ENCODE measurements at regions not wholly inside any gene's neighbourhood (a gene's known extent, or its start where the extent isn't known, plus 50 kb on each side); places are given as distances from the start of the nearest gene placed in this dataset.

DNA sequence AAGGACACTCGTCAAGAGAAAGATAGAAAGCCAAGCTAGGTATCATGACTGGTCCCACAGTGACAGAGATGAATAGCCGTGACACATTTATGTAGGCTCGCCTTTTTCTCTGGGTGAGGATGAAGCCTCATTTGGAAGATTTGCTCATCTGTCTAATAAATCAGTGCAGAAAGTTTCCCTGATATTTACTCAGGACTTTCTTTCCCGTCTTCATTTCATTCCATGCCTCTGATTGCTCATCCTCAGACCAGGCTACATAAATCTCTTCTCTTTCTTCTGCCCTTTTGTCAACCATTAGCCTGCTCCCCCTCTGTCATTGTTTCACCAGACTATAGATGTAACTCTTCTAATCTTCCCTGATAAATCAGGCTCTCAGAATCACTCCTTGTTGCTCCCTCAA lies 361.8 kb upstream of the MEIS1 start:
- no peak overlapping the region for H3K4me2 ChIP-seq
- no peak overlapping the region for H3K9ac ChIP-seq
- no peak for TF ChIP-seq CHD2 (IDR thresholded peaks at IDR 0.05; ENCODE audit: low read length, partially characterized antibody)
- no peak for TF ChIP-seq GABPA (IDR thresholded peaks at IDR 0.05; ENCODE audit: low read depth)
- no peak for TF ChIP-seq GATA2 (CRISPR knock-in tag; IDR thresholded peaks at IDR 0.05)
- TF ChIP-seq FOSL2 (IDR thresholded peaks at IDR 0.05; ENCODE audit: borderline replicate concordance, low read depth): no peak
- no peak for TF ChIP-seq NRF1 (IDR thresholded peaks at IDR 0.05; ENCODE audit: low read depth, low read length)
- WGBS (ENCODE audit: low lambda C conversion rate): 70% methylated on average over 4 of the region's 4 CpGs
- H3F3A ChIP-seq (replicated peaks; ENCODE audit: insufficient read depth): no peaks in the 10 kb centered on the region
- ChIA-PET POLR2A (no interaction called here), CTCF (interaction anchor here (0.6 to 1.4 kb wide), 3 partner anchors 14 to 74 kb away, joined by 3 to 7 read pairs (median 4); no protein-coding TSS in a partner anchor)
- H3K9me2 ChIP-seq: no peaks in the 10 kb centered on the region
- no peaks in the 10 kb centered on the region for H3K79me2 ChIP-seq (ENCODE audit: insufficient read depth)
- no peak for DNase-seq
- no peak overlapping the region for H3K27ac ChIP-seq (ENCODE audit: low read depth in 2 of 2, low read length in 1 of 2)
- H3K27me3 ChIP-seq (ENCODE audit: insufficient read depth): no peaks in the 10 kb centered on the region
- peaks cover 0 to 20% of the 10 kb centered on the region in 2 experiments; a peak in 2 of 4 replicates for H3K4me1 ChIP-seq (ENCODE audit: control insufficient read depth in 1 of 2, insufficient read depth in 2 of 2, low read depth in 1 of 2, low read length in 1 of 2)
- H2AFZ ChIP-seq (ENCODE audit: low read depth): no peak overlapping the region
- H4K20me1 ChIP-seq (ENCODE audit: insufficient read depth): no peaks in the 10 kb centered on the region
- no peaks in the 10 kb centered on the region for H3K9me3 ChIP-seq
- no peaks in the 10 kb centered on the region for H3K36me3 ChIP-seq (replicated peaks in 1 of 2; ENCODE audit: control insufficient read depth in 1 of 2, insufficient read depth in 2 of 2, low read length in 1 of 2)
- no peak overlapping the region for H3K4me3 ChIP-seq (ENCODE audit: low read depth in 2 of 2, low read length in 1 of 2)

DNA sequence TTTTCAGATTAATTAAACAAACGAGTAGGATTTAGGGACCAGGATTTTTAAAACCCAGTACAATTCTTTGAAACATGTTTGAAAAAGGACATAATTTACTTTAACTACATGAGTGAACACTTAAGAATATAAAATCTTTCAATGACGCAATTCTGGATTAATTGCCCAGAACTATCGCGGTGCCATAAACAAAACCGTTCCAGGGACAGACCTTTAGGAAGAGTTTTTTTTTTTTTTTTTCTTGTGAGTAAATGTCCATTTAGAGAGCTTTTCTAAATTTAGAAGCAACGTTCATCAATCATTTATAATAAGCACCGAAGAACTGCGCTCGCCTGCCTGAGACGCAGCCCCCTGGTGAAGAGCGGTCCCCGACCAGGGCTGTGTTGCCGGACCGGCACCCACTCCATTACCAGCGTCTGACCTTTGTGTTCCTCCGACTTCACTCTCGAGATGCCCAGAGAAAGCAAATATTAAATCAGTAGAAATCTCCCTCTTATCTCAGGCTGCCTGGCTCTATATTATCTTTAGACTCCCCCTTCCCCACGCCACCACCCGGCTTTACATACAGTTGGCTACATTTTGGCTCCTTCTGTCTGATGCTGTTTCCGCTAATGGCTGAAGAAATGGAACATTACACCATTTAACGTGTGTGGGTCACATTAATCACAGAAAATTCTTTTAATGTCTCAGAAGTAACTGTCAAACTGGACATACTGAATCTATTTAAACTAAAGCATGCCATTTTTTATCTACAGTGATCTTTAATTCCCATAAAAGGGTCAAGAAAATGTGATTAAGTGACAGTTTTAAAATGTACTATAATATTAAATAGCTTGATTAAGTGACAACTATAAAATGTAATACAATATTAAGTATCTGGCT lies 364.0 kb upstream of the MEIS1 start:
- Histone ChIP-seq H3K4me3 (ENCODE audit: low read depth in 2 of 2, low read length in 1 of 2) (peak overlapping the region; percentile 15 to 39; a peak in 3 of 4 replicates), H3K9ac (no peak overlapping the region), H3K9me3 (no peaks in the 10 kb centered on the region), H3K4me2 (peak overlapping the region; percentile 68), H3K4me1 (ENCODE audit: control insufficient read depth in 1 of 2, insufficient read depth in 2 of 2, low read depth in 1 of 2, low read length in 1 of 2) (peaks cover 0 to 20% of the 10 kb centered on the region in 2 experiments; a peak in 2 of 4 replicates), H3K36me3 (replicated peaks in 1 of 2; ENCODE audit: control insufficient read depth in 1 of 2, insufficient read depth in 2 of 2, low read length in 1 of 2) (no peaks in the 10 kb centered on the region), H3K27me3 (ENCODE audit: insufficient read depth) (no peaks in the 10 kb centered on the region), H4K20me1 (ENCODE audit: insufficient read depth) (no peaks in the 10 kb centered on the region), H3K27ac (ENCODE audit: low read depth in 2 of 2, low read length in 1 of 2) (peak overlapping the region; percentile 27 to 96; a peak in 3 of 4 replicates), H3F3A (replicated peaks; ENCODE audit: insufficient read depth) (no peaks in the 10 kb centered on the region), H3K79me2 (ENCODE audit: insufficient read depth) (no peaks in the 10 kb centered on the region), H2AFZ (ENCODE audit: low read depth) (peak overlapping the region; percentile 35; the same call in 1 of the 2 replicates), H3K9me2 (no peaks in the 10 kb centered on the region)
- CTCF ChIA-PET: interaction anchor here (1.2 to 2.8 kb wide), 5 partner anchors 14 to 1769 kb away, joined by 3 to 9 read pairs (median 4); no protein-coding TSS in a partner anchor
- POLR2A ChIA-PET: interaction anchor here (0.9 kb wide), 2 partner anchors 362 to 363 kb away, joined by 3 to 6 read pairs; no protein-coding TSS in a partner anchor
- 3% methylated on average over 21 of the region's 21 CpGs for WGBS (ENCODE audit: low lambda C conversion rate)
- peak; percentile 79 for DNase-seq
- no peak for TF ChIP-seq YY1 (IDR thresholded peaks at IDR 0.05; ENCODE audit: low read depth)
- TF ChIP-seq TCF12 (IDR thresholded peaks at IDR 0.05): peak; percentile 79
- no peak for TF ChIP-seq NFIC (IDR thresholded peaks at IDR 0.05; ENCODE audit: borderline replicate concordance)
- peak; percentile 64 for TF ChIP-seq CHD2 (IDR thresholded peaks at IDR 0.05; ENCODE audit: low read length, partially characterized antibody)
- TF ChIP-seq MEF2A (IDR thresholded peaks at IDR 0.05; ENCODE audit: borderline replicate concordance, low read depth): no peak
- no peak for TF ChIP-seq GABPA (IDR thresholded peaks at IDR 0.05; ENCODE audit: low read depth)
- peak; percentile 53; the same call in 1 of the 2 replicates for TF ChIP-seq TEAD4 (IDR thresholded peaks at IDR 0.05; ENCODE audit: borderline replicate concordance, insufficient read depth)
- no peak for TF ChIP-seq FOSL2 (IDR thresholded peaks at IDR 0.05; ENCODE audit: borderline replicate concordance, low read depth)
- TF ChIP-seq, protein P1, sequence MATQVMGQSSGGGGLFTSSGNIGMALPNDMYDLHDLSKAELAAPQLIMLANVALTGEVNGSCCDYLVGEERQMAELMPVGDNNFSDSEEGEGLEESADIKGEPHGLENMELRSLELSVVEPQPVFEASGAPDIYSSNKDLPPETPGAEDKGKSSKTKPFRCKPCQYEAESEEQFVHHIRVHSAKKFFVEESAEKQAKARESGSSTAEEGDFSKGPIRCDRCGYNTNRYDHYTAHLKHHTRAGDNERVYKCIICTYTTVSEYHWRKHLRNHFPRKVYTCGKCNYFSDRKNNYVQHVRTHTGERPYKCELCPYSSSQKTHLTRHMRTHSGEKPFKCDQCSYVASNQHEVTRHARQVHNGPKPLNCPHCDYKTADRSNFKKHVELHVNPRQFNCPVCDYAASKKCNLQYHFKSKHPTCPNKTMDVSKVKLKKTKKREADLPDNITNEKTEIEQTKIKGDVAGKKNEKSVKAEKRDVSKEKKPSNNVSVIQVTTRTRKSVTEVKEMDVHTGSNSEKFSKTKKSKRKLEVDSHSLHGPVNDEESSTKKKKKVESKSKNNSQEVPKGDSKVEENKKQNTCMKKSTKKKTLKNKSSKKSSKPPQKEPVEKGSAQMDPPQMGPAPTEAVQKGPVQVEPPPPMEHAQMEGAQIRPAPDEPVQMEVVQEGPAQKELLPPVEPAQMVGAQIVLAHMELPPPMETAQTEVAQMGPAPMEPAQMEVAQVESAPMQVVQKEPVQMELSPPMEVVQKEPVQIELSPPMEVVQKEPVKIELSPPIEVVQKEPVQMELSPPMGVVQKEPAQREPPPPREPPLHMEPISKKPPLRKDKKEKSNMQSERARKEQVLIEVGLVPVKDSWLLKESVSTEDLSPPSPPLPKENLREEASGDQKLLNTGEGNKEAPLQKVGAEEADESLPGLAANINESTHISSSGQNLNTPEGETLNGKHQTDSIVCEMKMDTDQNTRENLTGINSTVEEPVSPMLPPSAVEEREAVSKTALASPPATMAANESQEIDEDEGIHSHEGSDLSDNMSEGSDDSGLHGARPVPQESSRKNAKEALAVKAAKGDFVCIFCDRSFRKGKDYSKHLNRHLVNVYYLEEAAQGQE (IDR thresholded peaks at IDR 0.05; ENCODE audit: low read depth, low read length): no peak
- TF ChIP-seq TAF1 (IDR thresholded peaks at IDR 0.05; ENCODE audit: borderline replicate concordance, low read depth, low read length): no peak
- TF ChIP-seq, protein P2, sequence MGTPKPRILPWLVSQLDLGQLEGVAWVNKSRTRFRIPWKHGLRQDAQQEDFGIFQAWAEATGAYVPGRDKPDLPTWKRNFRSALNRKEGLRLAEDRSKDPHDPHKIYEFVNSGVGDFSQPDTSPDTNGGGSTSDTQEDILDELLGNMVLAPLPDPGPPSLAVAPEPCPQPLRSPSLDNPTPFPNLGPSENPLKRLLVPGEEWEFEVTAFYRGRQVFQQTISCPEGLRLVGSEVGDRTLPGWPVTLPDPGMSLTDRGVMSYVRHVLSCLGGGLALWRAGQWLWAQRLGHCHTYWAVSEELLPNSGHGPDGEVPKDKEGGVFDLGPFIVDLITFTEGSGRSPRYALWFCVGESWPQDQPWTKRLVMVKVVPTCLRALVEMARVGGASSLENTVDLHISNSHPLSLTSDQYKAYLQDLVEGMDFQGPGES (IDR thresholded peaks at IDR 0.05; ENCODE audit: low read depth, low read length): no peak
- TF ChIP-seq, protein P3, sequence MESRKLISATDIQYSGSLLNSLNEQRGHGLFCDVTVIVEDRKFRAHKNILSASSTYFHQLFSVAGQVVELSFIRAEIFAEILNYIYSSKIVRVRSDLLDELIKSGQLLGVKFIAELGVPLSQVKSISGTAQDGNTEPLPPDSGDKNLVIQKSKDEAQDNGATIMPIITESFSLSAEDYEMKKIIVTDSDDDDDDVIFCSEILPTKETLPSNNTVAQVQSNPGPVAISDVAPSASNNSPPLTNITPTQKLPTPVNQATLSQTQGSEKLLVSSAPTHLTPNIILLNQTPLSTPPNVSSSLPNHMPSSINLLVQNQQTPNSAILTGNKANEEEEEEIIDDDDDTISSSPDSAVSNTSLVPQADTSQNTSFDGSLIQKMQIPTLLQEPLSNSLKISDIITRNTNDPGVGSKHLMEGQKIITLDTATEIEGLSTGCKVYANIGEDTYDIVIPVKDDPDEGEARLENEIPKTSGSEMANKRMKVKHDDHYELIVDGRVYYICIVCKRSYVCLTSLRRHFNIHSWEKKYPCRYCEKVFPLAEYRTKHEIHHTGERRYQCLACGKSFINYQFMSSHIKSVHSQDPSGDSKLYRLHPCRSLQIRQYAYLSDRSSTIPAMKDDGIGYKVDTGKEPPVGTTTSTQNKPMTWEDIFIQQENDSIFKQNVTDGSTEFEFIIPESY (IDR thresholded peaks at IDR 0.05; ENCODE audit: borderline replicate concordance, low read depth): no peak
- peak; percentile 94 for TF ChIP-seq FOXJ3 (CRISPR knock-in tag; IDR thresholded peaks at IDR 0.05)
- TF ChIP-seq RFX5 (IDR thresholded peaks at IDR 0.05; ENCODE audit: low read length): 0 out of 2 replicates have a peak, but pooled peaks have one; percentile 15
- no peak for TF ChIP-seq SMC3 (IDR thresholded peaks at IDR 0.05; ENCODE audit: low read depth, low read length)
- TF ChIP-seq JUND (IDR thresholded peaks at IDR 0.05): peak; percentile 16; the same call in 1 of the 2 replicates
- TF ChIP-seq POLR2AphosphoS5 (IDR thresholded peaks at IDR 0.05; ENCODE audit: low read depth, low read length): no peak
- no peak for TF ChIP-seq RXRA (IDR thresholded peaks at IDR 0.05; ENCODE audit: borderline replicate concordance, low read depth)
- no peak for TF ChIP-seq NRF1 (IDR thresholded peaks at IDR 0.05; ENCODE audit: low read depth, low read length)
